Naive thymus-derived CD4-positive, alpha-beta T cell (primary cell): ENCODE measurements at regions not wholly inside any gene's neighbourhood (a gene's known extent, or its start where the extent isn't known, plus 50 kb on each side); places are given as distances from the start of the nearest gene placed in this dataset.

Experiments used
- ATAC-seq: fragments of 150-1000 bp; cut with Tn5 transposase; 2 replicates; pipeline ENCODE4 v1.10.0; 2021; ENCODE audit warnings: mild to moderate bottlenecking, moderate library complexity
- CTCF ChIA-PET: fragments of 350-600 bp; sonication (Branson Sonifier 250); formaldehyde crosslinking; loops from one replicate; lab custom pipeline; 2021; ENCODE audit warnings: antibody characterized with exemption; lab: Charles Lee
- POLR2A ChIA-PET: fragments of 350-600 bp; sonication (Branson Sonifier 250); formaldehyde crosslinking; loops from one replicate; lab custom pipeline; 2021; ENCODE audit warnings: antibody characterized with exemption, inconsistent platforms; lab: Charles Lee
- DNase-seq, 9 donors: peaks; one replicate each; pipeline versions ENCODE4 v3.0.0 to v3.0.0-alpha.2; 2020 to 2022; ENCODE audit warnings: mixed read lengths in 1 of 9
- H3K27ac ChIP-seq: one replicate; pipeline ENCODE4 v1.7.0; 2013; ENCODE audit warnings: mild to moderate bottlenecking, low read depth, low read length, moderate library complexity
- H3K27me3 ChIP-seq, 2 donors: one replicate each; pipeline ENCODE4 v1.7.0; 2013; ENCODE audit warnings: low read length in 2 of 2, mild to moderate bottlenecking in 2 of 2, moderate library complexity in 2 of 2; ENCODE audit not compliant: control insufficient read depth in 2 of 2, insufficient read depth in 2 of 2
- H3K36me3 ChIP-seq, 3 experiments: 1 replicate in 2 of 3; 2 replicates in 1 of 3; pipeline ENCODE4 v1.7.0; 2013; ENCODE audit warnings: low read length in 3 of 3, mild to moderate bottlenecking in 3 of 3, moderate library complexity in 1 of 3; ENCODE audit not compliant: insufficient read depth in 3 of 3, control insufficient read depth in 2 of 3
- H3K4me1 ChIP-seq, 2 donors: one replicate each; pipeline ENCODE4 v1.7.0; 2013; ENCODE audit warnings: low read length in 2 of 2, mild to moderate bottlenecking in 2 of 2, moderate library complexity in 1 of 2; ENCODE audit not compliant: control insufficient read depth in 2 of 2, insufficient read depth in 2 of 2
- H3K4me3 ChIP-seq: 2 replicates; pipeline ENCODE4 v1.7.0; 2013; ENCODE audit warnings: mild to moderate bottlenecking, low read length
- H3K9me3 ChIP-seq, 3 experiments: 1 replicate in 2 of 3; 2 replicates in 1 of 3; pipeline ENCODE4 v1.7.0; 2013; ENCODE audit warnings: low read length in 3 of 3; ENCODE audit not compliant: control insufficient read depth in 2 of 3
- H3K27ac Mint-ChIP-seq, 9 donors: one replicate each; pipeline ENCODE4 v1.8.0; 2020 to 2022; ENCODE audit warnings: mixed read lengths in 9 of 9, mild to moderate bottlenecking in 8 of 9, moderate library complexity in 5 of 9, inconsistent platforms in 2 of 9
- H3K27me3 Mint-ChIP-seq, 5 donors: one replicate each; pipeline ENCODE4 v1.8.0; 2021 to 2022; ENCODE audit warnings: mixed read lengths in 5 of 5, mild to moderate bottlenecking in 1 of 5
- H3K36me3 Mint-ChIP-seq, 5 donors: one replicate each; pipeline ENCODE4 v1.8.0; 2020 to 2022; ENCODE audit warnings: mixed read lengths in 5 of 5, mild to moderate bottlenecking in 3 of 5, inconsistent platforms in 1 of 5
- H3K4me1 Mint-ChIP-seq, 7 donors: one replicate each; pipeline ENCODE4 v1.8.0; 2020 to 2022; ENCODE audit warnings: mixed read lengths in 7 of 7, mild to moderate bottlenecking in 3 of 7, inconsistent platforms in 1 of 7
- H3K4me3 Mint-ChIP-seq, 10 donors: one replicate each; pipeline ENCODE4 v1.8.0; 2020 to 2022; ENCODE audit warnings: mild to moderate bottlenecking in 10 of 10, mixed read lengths in 10 of 10, moderate library complexity in 6 of 10, inconsistent platforms in 2 of 10
- H3K9me3 Mint-ChIP-seq, 11 donors: one replicate each; pipeline ENCODE4 v1.8.0; 2020 to 2022; ENCODE audit warnings: mixed read lengths in 11 of 11, mild to moderate bottlenecking in 4 of 11, inconsistent platforms in 1 of 11, moderate library complexity in 1 of 11
- intact Hi-C, 2 donors: fragments of 100-400 bp; cut with micrococcal nuclease; formaldehyde crosslinking; loops; one replicate each; pipeline ENCODE4 v1.15.1; 2023

- DNase-seq (no peak), ATAC-seq (no peak)
- Mint-ChIP-seq H3K36me3 (no peaks in the 10 kb centered on the region), H3K27ac (no peak overlapping the region), H3K27me3 (peaks cover 0 to 14% (median 2%) of the 10 kb centered on the region in 5 donors), H3K4me1 (no peaks in the 10 kb centered on the region), H3K9me3 (no peaks in the 10 kb centered on the region), H3K4me3 (no peak overlapping the region)
- ChIA-PET CTCF (no interaction called here), POLR2A (no interaction called here)
- no peaks in the 10 kb centered on the region for H3K9me3 ChIP-seq
- intact Hi-C loops = no loop called here
- H3K27ac ChIP-seq = no peak overlapping the region
- H3K4me3 ChIP-seq = no peak overlapping the region
- H3K36me3 ChIP-seq = no peaks in the 10 kb centered on the region
- no peaks in the 10 kb centered on the region for H3K27me3 ChIP-seq
- no peaks in the 10 kb centered on the region for H3K4me1 ChIP-seq
Observed at GRCh38 chr5:34571677-34572041, 84.5 kb upstream of the RAI14 start.

- intact Hi-C loops = no loop called here
- H3K36me3 Mint-ChIP-seq = no peaks in the 10 kb centered on the region
- Histone ChIP-seq H3K27me3 (no peaks in the 10 kb centered on the region), H3K4me1 (no peaks in the 10 kb centered on the region), H3K4me3 (no peak overlapping the region), H3K27ac (no peak overlapping the region), H3K9me3 (no peaks in the 10 kb centered on the region), H3K36me3 (no peaks in the 10 kb centered on the region)
- DNase-seq = no peak
- H3K4me1 Mint-ChIP-seq = no peaks in the 10 kb centered on the region
- ChIA-PET CTCF (no interaction called here), POLR2A (no interaction called here)
- H3K4me3 Mint-ChIP-seq = no peak overlapping the region
- H3K27ac Mint-ChIP-seq = no peak overlapping the region
- peaks cover 0 to 14% (median 6%) of the 10 kb centered on the region in 5 donors for H3K27me3 Mint-ChIP-seq
- H3K9me3 Mint-ChIP-seq = peaks cover 0 to 6% (median 2%) of the 10 kb centered on the region in 11 donors
- ATAC-seq = no peak
Observed at GRCh38 chr5:34574936-34575467, 81.1 kb upstream of the RAI14 start.

DNA sequence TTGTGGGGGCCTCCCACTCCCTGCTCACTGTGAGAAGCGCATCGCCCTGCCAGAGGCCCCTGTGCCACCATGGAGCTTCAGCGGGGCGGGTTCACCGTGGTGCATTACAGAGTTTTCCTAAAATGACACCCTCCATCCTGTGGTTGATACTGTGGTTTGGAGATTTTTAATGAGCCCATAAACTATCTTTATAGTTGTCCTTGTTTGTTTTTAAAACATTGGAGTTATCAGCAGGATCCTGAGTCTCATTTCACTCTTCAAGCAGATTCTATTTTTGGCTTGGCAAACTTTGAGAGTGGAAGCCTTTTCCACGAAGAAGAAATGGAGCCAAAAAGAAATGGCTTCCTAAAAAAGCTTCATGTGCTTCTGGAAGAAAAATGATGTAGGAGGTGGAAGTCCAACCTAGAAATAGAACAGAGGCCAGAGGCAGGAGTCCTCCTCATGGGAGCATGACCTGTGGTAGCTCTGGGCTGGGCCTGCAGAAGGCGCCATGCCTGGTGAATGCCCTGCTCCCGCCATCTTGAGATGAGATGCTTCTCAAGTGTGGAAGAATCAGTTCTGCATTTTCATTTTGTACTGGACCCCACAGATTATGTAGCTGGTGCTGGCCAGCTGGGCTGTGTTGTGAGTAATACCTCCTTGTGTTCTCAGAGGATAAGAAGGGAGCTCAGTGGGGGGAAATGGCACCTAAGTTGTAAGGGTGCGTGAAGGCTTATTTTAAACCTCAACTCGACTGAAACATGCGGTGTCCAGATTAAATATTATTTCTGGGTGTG, 79.0 kb upstream of the RAI14 start:
- DNase-seq = no peak
- no peaks in the 10 kb centered on the region for H3K4me1 Mint-ChIP-seq
- peaks cover 2 to 15% (median 11%) of the 10 kb centered on the region in 5 donors for H3K27me3 Mint-ChIP-seq
- no peaks in the 10 kb centered on the region for H3K36me3 Mint-ChIP-seq
- H3K4me1 ChIP-seq = no peaks in the 10 kb centered on the region
- peaks cover 0 to 6% (median 3%) of the 10 kb centered on the region in 11 donors for H3K9me3 Mint-ChIP-seq
- H3K27ac Mint-ChIP-seq = no peak overlapping the region
- CTCF ChIA-PET = interaction anchor here (0.5 kb wide), 1 partner anchor 321 kb away, joined by 3 read pairs; no protein-coding TSS in a partner anchor
- H3K27ac ChIP-seq = no peak overlapping the region
- no peak overlapping the region for H3K4me3 ChIP-seq
- no peaks in the 10 kb centered on the region for H3K27me3 ChIP-seq
- POLR2A ChIA-PET = no interaction called here
- no peaks in the 10 kb centered on the region for H3K36me3 ChIP-seq
- H3K4me3 Mint-ChIP-seq = no peak overlapping the region
- intact Hi-C loops = no loop called here
- H3K9me3 ChIP-seq = no peaks in the 10 kb centered on the region
- no peak for ATAC-seq

- H3K4me1 Mint-ChIP-seq = peaks cover 0 to 4% (median 0%) of the 10 kb centered on the region in 7 donors
- CTCF ChIA-PET = no interaction called here
- POLR2A ChIA-PET = no interaction called here
- ATAC-seq (no peak), DNase-seq (no peak)
- H3K4me3 Mint-ChIP-seq = no peak overlapping the region
- no peaks in the 10 kb centered on the region for H3K4me1 ChIP-seq
- H3K27ac ChIP-seq = no peak overlapping the region
- H3K27me3 Mint-ChIP-seq = peaks cover 7 to 23% (median 14%) of the 10 kb centered on the region in 5 donors
- peaks cover 0 to 6% (median 3%) of the 10 kb centered on the region in 11 donors for H3K9me3 Mint-ChIP-seq
- no peaks in the 10 kb centered on the region for H3K36me3 ChIP-seq
- no peaks in the 10 kb centered on the region for H3K9me3 ChIP-seq
- H3K27me3 ChIP-seq = no peaks in the 10 kb centered on the region
- no peak overlapping the region for H3K4me3 ChIP-seq
- intact Hi-C loops = no loop called here
- H3K36me3 Mint-ChIP-seq = no peaks in the 10 kb centered on the region
- H3K27ac Mint-ChIP-seq = no peak overlapping the region
Observed at GRCh38 chr5:34578962-34579361, 77.2 kb upstream of the RAI14 start.

DNA sequence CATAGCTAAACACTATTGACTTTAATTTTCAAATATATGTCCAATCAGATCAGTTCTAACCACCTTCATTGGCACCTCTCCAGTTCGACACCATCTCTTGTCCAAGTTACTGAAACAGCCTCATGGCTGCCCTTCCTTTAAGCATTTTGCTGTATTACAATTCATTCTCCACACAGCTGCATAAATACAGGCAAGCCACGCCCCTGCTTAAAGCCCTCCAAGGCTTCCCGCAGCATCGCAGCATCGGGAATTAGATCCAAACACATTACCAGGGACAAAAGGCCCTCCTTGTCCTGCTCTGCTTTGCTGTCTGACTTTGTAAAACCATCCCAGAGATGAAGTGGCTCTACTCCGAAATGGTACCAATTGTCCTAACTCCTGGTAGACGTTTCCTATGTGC, 75.1 kb upstream of the RAI14 start:
- peaks cover 0 to 5% (median 0%) of the 10 kb centered on the region in 7 donors for H3K4me1 Mint-ChIP-seq
- Histone ChIP-seq H3K4me1 (no peaks in the 10 kb centered on the region), H3K4me3 (no peak overlapping the region), H3K9me3 (no peaks in the 10 kb centered on the region), H3K36me3 (no peaks in the 10 kb centered on the region), H3K27me3 (no peaks in the 10 kb centered on the region), H3K27ac (no peak overlapping the region)
- ATAC-seq = no peak
- H3K9me3 Mint-ChIP-seq = peaks cover 0 to 6% (median 4%) of the 10 kb centered on the region in 11 donors
- ChIA-PET POLR2A (no interaction called here), CTCF (no interaction called here)
- no peak for DNase-seq
- H3K36me3 Mint-ChIP-seq = no peaks in the 10 kb centered on the region
- H3K27ac Mint-ChIP-seq = no peak overlapping the region
- no peak overlapping the region for H3K4me3 Mint-ChIP-seq
- intact Hi-C loops = no loop called here
- peaks cover 7 to 28% (median 24%) of the 10 kb centered on the region in 5 donors for H3K27me3 Mint-ChIP-seq

DNA sequence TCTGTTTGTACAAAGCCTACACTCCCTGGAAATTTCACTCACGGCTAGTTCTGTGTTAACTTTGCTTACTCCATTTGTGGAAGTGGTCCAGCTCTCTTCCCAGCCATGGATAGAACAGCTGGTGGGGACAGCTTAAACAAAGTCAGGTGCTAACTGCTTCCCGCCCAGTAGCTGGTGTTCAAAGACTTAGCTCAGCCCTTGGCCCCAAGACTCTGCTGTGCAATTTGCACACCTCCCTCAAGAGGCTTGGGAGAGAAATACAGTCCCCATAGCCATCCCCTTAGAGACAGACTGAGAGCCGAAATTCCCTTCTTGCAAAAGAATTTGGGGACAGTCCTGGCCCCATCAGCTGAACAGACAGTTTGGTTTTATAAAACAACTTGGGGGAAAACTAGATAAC, 73.8 kb upstream of the RAI14 start:
- no peaks in the 10 kb centered on the region for H3K27me3 ChIP-seq
- intact Hi-C loops = no loop called here
- DNase-seq (no peak), ATAC-seq (no peak)
- H3K27ac ChIP-seq = no peak overlapping the region
- H3K9me3 ChIP-seq = no peaks in the 10 kb centered on the region
- Mint-ChIP-seq H3K36me3 (no peaks in the 10 kb centered on the region), H3K9me3 (peaks cover 0 to 6% (median 4%) of the 10 kb centered on the region in 11 donors), H3K4me3 (no peak overlapping the region), H3K4me1 (peaks cover 0 to 9% (median 0%) of the 10 kb centered on the region in 7 donors), H3K27ac (no peak overlapping the region), H3K27me3 (peaks cover 5 to 30% (median 28%) of the 10 kb centered on the region in 5 donors)
- no peaks in the 10 kb centered on the region for H3K4me1 ChIP-seq
- ChIA-PET CTCF (no interaction called here), POLR2A (no interaction called here)
- no peaks in the 10 kb centered on the region for H3K36me3 ChIP-seq
- no peak overlapping the region for H3K4me3 ChIP-seq

DNA sequence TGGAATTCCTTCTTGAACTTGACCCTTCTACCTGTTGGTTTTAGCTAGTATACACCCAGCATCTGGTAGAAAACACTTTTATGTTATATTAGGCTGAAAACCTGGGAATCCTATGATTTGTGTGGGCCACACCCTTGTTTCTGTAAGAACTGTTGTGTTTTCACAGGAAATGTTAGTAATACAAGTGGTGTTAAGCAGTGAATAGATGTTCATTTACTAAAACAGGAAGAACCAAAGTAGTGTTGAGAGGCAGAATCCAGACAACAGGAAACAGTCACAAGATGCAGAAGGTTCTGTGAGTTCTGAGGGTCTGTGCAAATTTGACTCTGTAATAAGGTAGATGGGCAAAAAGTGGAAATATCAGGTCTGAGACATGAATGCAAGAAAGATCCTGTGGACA, 73.0 kb upstream of the RAI14 start:
- no peak overlapping the region for H3K4me3 ChIP-seq
- ChIA-PET POLR2A (no interaction called here), CTCF (no interaction called here)
- intact Hi-C loops = no loop called here
- Mint-ChIP-seq H3K36me3 (no peaks in the 10 kb centered on the region), H3K4me1 (peaks cover 0 to 14% (median 0%) of the 10 kb centered on the region in 7 donors), H3K9me3 (peaks cover 0 to 6% (median 4%) of the 10 kb centered on the region in 11 donors), H3K27ac (peak overlapping the region in 1 of 9 donors; percentile 31), H3K4me3 (no peak overlapping the region), H3K27me3 (peaks cover 5 to 35% (median 28%) of the 10 kb centered on the region in 5 donors)
- H3K27me3 ChIP-seq = no peaks in the 10 kb centered on the region
- no peak overlapping the region for H3K27ac ChIP-seq
- no peaks in the 10 kb centered on the region for H3K36me3 ChIP-seq
- no peak for DNase-seq
- ATAC-seq = no peak
- H3K4me1 ChIP-seq = no peaks in the 10 kb centered on the region
- no peaks in the 10 kb centered on the region for H3K9me3 ChIP-seq
